GM12891 (cell line): ENCODE measurements at regions not wholly inside any gene's neighbourhood (a gene's known extent, or its start where the extent isn't known, plus 50 kb on each side); places are given as distances from the start of the nearest gene placed in this dataset.

ENCODE experiments used
- POLR2A ChIP-seq: IDR thresholded peaks from 2 replicates; pipeline ENCODE4 v1.6.1; 2011; ENCODE audit warnings: low read depth, low read length, control low read depth
- POLR2AphosphoS5 ChIP-seq: IDR thresholded peaks from 2 replicates; pipeline ENCODE4 v1.6.1; 2011; ENCODE audit warnings: low read depth, low read length, control low read depth
- SPI1 ChIP-seq: IDR thresholded peaks from 2 replicates; pipeline ENCODE4 v1.6.1; 2011; ENCODE audit warnings: low read depth, low read length, control low read depth
- TAF1 ChIP-seq: IDR thresholded peaks from 2 replicates; pipeline ENCODE4 v1.6.1; 2011; ENCODE audit warnings: low read depth, low read length, control low read depth

DNA sequence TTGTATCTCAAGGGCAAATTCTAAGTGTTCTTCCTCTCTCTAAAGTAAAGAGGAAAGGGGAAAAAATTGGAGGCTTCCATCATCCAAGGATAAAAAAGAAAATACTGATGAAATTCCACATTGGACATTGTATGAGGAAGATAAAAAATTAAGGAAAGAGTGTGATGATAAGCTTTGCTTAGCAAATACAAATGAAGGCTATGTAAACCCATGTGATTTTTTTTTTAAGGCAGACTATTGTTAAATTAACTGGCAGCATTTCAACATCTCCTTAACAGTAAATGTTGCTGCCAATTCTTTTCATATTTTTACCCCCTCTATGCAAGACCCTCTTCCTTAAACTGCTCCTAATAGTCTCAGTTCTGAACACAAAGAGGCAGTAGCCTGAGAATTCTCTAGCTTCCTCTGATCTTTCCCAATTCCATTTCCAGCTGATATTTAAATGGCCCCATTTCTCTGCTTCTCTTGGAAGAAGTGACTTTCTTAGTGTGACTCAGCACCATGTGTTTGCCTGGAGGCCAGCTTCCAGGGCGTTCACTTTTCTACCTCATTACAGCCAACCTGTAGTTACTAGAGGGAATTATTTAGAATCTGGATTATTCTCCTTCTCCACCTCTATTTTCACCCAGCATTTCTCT is 159.7 kb downstream of the TLE1 start:
- no peak for TF ChIP-seq SPI1
- TF ChIP-seq TAF1: no peak
- no peak for TF ChIP-seq POLR2AphosphoS5
- TF ChIP-seq POLR2A: no peak
